CD4-positive, alpha-beta T cell treated with Interleukin-6 for 4 hours (primary cell): ENCODE measurements at regions not wholly inside any gene's neighbourhood (a gene's known extent, or its start where the extent isn't known, plus 50 kb on each side); places are given as distances from the start of the nearest gene placed in this dataset.

ENCODE experiments used
- DNase-seq: peaks from one replicate; pipeline ENCODE4 v3.0.0-alpha.2; 2020; ENCODE audit warnings: mixed read lengths

DNA sequence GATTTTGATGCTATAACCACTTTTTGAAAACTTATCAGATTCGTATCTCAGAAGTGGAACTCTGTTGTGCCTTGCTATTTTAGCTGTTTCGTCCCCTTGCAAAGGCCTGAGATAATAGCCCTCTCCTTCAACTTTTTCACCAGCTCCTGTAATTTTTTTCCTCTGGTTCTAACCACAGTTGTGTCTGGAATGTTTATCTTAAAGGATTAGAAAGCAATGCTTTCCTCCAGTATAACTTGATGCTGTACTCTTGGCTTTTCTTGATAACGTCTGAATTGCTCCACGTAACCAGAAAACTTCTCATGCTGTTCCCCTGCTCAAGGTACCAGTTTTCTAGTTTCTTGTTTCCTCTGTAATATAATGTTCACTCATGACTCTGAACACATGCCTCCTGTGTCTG, 209.4 kb downstream of the DTWD2 start:
- DNase-seq: no peak

DNA sequence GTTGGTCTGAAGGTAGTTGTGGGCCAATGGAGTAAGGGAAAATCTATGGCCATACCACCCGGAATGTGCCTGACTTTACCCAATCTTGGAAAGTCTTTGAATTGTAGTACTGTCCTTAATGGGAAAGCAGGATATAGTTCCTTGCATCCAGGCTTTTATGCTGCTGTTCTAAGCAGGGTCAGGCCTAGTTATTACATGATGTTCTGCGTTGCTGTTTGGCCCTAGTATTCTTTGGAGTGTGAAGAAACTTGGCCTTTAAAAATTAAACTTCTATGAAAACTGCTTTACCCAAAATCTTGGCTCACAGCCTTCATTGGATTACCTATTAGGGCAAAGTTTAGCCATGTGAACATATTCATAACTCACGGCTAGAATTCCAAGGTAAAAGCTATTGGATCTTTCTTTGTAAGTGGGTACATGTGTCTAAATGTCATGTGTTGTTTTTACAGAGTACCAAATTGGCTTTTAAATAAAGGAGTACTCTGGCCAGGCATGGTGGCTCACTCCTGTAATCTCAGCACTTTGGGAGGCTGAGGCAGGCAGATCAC, 211.1 kb downstream of the DTWD2 start:
- no peak for DNase-seq

DNA sequence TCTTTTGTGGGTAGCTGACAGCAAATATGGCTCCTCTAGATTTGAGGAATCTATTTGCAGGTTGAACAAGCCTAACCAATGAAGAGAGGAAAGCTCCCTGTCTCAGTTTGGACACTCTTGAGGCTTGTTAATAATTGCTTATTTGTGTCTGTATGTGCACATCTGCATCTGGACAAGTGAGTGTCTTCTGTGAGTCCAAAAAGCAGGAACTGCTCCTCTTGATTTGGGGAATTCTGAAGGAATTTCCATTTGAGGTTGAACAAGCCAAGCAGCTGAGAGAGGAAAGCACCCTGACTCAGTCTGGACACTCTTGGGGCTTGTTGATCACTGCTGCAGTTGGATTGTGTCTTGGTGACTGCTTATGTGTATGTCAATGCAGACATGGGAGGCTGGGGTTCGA, 211.6 kb downstream of the DTWD2 start:
- no peak for DNase-seq

DNA sequence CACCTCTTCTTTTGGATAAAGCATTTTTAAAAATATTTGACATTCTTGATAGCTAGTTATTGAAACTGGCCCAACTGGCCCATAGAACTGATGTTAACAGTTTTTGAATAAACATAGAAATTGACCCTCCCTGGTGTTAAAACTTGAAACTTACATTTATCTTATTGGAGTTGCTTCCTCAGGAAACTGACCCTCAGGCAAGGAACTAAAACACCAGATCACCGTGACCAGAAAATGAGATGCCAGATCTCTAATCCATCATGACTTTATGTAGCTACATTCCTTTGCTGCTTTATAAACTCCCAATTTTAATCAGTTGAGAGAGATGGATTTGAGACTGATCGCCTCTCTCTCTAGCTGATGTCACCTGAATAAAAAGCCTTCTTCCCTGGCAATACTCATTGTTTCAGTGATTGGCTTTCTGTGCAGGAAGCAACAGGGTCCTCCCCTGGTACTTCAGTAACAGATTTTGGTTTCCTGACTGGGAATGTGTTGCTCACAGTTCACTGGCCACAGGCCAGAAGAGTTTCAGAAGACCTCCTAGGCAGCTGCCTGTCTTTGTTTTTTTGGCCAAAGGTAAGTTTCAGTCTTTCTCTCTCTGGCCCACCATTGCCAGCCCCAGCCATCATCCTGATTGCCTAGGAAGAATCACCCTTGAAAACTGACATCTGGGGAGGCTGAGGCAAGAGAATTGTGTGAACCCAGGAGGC, 212.4 kb downstream of the DTWD2 start:
- no peak for DNase-seq

DNA sequence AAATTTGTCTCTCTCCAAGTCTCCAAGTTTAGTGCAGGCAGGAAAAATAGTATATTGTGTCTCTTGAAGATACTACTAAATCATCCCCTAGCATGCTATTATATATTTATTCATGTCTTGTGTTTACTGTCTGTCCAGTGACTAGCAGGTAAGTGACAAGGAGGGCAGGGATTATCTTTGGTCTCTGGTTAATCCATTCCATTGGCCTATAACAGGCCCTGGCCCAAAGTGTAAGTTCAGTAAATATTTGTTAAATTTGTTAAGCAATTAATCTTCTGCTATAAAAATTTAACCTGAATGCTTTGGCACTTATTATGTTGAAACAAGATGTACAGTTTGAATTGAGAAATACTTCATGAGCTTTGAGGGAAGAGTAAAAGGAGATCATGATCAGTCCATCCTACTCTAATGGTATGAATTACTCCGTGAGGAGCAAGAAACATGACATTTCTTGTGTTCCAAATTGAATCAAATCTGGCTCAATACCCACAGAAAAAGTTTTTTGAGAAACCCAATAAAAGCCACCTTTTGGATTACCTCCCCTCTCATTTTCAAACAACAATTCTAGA, 219.7 kb downstream of the DTWD2 start:
- DNase-seq: no peak

DNA sequence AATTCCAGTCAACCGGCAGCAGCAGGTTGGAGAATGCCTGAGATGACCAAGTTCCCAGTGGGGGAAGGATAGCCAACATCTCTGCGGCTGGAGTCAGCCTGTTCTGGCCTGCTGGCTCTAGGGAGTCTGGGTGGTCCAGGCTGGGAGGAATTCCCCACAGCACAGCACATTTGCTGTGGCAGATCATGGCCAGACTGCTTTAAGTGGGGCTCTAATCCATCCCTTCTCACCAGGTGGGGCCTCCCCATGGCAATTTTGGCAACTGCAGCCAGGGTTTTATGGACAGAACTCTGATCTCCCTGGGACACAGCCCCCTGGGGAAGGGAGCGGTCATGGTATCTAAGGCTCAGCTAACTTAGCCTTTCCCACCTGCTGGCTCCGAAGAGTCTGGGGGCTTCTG, 226.1 kb downstream of the DTWD2 start:
- DNase-seq: no peak

GRCh38 chr5:118761814-118762213, 226.5 kb downstream of the DTWD2 start:
- no peak for DNase-seq

DNA sequence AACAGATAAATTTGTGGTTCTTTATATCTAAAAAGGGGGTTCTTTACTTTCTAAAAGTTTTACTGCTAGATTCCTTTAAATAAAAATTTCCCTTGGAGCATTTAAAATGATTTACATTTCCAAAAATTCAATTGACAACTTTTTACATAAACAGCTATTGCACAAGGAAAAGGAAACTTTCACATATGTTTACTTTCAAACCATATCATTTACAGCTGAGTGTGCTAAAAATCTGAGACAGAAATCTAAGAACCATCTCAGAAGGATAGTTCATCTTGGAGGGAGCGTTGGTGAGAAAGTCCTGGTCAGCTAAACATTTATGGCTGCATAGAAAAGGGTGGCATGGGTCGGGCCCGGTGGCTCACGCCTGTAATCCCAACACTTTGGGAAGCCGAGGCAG, 235.4 kb downstream of the DTWD2 start:
- no peak for DNase-seq

- DNase-seq: no peak
These were observed 252.0 kb downstream of the DTWD2 start for GRCh38 chr5:118736396-118736795.

GRCh38 chr5:118733394-118733793, 255.0 kb downstream of the DTWD2 start:
- DNase-seq: no peak

DNA sequence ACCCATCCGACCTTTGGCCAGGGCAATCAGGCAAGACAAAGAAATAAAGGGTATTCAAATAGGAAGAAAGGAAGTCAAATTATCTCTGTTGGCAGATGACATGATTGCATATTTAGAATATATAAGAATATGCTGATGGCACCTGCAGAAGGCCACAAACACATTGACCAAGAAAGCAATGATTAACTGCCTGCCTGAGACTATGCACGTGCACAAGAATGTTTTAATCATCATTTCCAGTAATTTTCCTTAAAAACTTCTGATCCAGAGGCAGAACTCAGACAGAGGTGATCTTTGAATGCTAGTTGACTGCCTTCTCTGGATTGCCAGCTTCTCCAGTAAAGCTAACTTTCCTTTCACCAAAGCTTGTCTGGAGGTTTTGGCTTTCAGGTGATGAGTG, 260.2 kb downstream of the DTWD2 start:
- DNase-seq: no peak

- no peak for DNase-seq
These were observed 261.5 kb downstream of the DTWD2 start for GRCh38 chr5:118726891-118727290.

DNA sequence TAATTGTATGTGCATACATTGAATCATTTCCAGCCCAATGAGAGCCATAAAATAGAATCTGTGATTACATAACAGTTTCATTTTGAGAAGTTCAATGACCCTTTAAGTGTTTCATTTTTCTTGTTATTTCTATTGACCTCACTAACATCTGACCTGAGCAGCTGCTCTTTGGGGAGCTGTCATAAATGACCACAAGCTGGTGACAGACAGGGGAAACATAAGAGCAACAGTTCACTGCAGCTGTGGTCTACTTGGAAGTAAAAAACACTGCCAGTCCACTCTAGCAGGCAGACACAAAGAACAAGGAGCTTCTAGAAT, 265.4 kb downstream of the DTWD2 start:
- no peak for DNase-seq

GRCh38 chr5:118722122-118723020, 266.0 kb downstream of the DTWD2 start:
- no peak for DNase-seq

- DNase-seq: no peak
These were observed 276.6 kb downstream of the DTWD2 start for GRCh38 chr5:118711727-118712126.

DNA sequence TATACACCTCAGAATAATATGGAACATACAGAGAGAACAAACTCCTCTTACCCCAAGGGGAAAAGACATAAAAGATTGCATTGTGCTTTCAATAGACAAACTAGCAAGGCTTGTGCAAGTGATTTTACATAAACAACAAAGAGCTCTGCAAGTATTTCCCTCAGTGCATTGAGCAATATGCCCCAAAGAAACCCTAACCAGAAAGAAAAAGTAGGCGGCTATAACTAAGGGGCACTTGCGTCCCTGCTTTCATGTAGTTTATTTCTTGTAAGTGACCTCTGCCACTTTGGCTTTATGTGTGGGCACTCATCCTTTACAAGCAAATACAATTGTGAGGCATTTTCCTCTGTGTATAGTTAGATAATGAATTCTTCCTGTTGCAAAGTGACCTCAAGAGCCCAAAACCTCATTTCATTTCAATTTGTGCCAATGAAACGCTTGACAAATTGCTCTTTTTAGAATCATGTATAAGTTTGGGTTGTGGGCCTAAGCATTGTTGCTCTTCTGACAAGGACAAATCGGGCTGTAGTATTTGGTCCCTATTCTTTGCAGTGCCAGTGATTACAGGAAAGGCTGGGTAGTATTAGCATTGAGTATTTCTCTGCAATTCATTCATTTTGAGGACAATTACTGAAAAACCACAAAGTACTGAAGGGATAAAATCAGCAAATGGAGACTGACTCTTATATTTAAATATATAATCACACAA, 282.2 kb downstream of the DTWD2 start:
- no peak for DNase-seq

DNA sequence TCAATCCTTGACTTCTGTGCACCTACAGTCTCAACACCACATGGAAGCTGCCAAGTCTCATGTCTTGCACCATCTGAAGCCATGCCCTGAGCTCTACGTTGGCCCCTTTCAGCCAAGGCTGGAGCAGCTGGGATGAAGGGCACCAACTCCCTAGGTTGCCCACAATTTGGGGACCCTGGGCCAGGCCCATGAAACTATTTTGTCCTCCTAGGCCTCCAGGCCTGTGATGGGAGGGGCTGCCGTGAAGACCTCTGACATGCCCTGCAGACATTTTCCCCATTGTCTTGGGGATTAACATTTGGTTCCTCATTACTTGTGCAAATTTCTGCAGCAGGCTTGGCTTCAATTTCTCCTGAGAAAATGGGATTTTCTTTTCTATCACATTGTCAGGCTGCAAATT, 285.1 kb downstream of the DTWD2 start:
- DNase-seq: no peak

DNA sequence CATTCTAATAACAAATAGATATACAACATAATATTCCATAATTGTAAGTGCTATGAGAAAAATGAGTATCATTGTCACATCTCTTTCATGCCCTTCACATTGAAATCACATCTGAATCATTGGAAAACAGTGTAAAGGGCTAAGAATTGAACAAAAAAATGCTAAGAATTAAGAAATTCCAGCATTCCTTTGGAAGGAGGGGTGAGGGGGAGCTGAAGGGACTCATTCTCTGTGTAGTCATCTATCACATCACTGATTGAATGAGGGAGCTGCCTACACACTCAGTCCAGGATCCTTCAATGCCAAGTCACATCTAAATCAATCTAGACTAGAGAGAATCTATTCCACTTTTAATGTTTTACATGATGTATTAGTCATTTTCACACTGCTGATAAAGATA, 286.6 kb downstream of the DTWD2 start:
- no peak for DNase-seq

- DNase-seq: no peak
These were observed 287.8 kb downstream of the DTWD2 start for GRCh38 chr5:118700510-118700909.

GRCh38 chr5:118698774-118699173, 289.6 kb downstream of the DTWD2 start:
- no peak for DNase-seq

DNA sequence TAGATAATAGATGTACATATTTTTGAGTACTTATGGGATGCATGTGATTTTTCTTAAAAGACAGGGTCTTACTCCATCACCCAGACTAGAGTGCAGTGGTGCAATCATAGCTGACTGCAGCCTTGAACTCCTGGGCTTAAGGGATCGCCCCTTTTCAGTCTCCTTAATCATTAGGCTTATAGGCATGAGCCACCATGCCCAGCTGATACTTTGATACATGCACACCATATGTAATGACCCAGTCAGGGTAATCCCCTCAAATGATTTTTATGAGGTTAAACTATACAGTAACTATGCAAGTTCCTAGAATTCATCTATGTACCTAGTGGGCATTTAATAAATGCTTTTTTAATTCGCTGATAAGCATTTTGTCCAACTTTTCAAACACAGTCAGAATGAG, 292.3 kb downstream of the DTWD2 start:
- no peak for DNase-seq

DNA sequence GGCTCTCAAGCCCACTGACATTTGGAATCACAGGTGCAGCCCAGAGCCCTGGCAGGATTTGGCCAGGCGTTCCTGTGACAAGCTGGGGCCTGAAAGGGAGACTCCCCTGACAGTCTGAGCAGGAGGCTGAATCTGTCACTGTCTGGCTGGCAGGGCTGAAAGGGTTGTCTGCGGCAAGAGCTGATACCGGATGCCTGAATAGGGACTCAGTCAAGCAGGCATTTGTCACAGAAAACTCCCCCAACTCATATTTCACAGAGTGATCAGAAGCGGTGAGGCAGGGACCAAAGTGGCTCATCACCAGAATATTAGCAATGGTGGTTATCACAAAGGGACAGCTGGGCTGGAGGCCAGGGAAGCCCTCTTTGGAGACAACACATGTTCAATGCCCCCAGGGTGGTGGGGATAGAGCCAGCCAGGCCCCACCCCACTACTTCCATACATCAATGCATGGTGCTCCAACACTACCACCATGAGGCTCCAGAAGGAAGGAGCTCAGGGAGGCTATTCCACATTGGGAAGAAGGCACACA, 295.5 kb downstream of the DTWD2 start:
- no peak for DNase-seq
